ENCODE measurements at regions not wholly inside any gene's neighbourhood (a gene's known extent, or its start where the extent isn't known, plus 50 kb on each side); places are given as distances from the start of the nearest gene placed in this dataset.

GRCh38 chr4:162401021-162401420 lies 237.2 kb upstream of the FSTL5 start:
- TF ChIP-seq SPI1 (IDR thresholded peaks at IDR 0.05; ENCODE audit: borderline replicate concordance, low read depth) (no peak), CTCF (IDR thresholded peaks at IDR 0.05; ENCODE audit: insufficient read depth, low read length) (no peak), GABPA (IDR thresholded peaks at IDR 0.05; ENCODE audit: low read depth) (no peak), REST (IDR thresholded peaks at IDR 0.05; ENCODE audit: insufficient replicate concordance, low read depth) (no peak), POLR2AphosphoS5 (IDR thresholded peaks at IDR 0.05; ENCODE audit: low read depth) (no peak)
- DNase-seq (ENCODE audit: low read depth in 1 of 2, low spot score in 1 of 2), result no peak
- no peaks in the 10 kb centered on the region for H3K27me3 ChIP-seq (ENCODE audit: insufficient read depth, poor library complexity, severe bottlenecking)
- H3K4me3 ChIP-seq (replicated peaks; ENCODE audit: insufficient read depth, low read length), result no peak overlapping the region
- H3K27ac ChIP-seq (replicated peaks), result no peak overlapping the region

- no peak for TF ChIP-seq GABPA (IDR thresholded peaks at IDR 0.05; ENCODE audit: low read depth)
- TF ChIP-seq CTCF (IDR thresholded peaks at IDR 0.05; ENCODE audit: insufficient read depth, low read length), result no peak
- no peak for TF ChIP-seq POLR2AphosphoS5 (IDR thresholded peaks at IDR 0.05; ENCODE audit: low read depth)
- TF ChIP-seq SPI1 (IDR thresholded peaks at IDR 0.05; ENCODE audit: borderline replicate concordance, low read depth), result no peak
- no peak for TF ChIP-seq REST (IDR thresholded peaks at IDR 0.05; ENCODE audit: insufficient replicate concordance, low read depth)
- no peaks in the 10 kb centered on the region for H3K27me3 ChIP-seq (ENCODE audit: insufficient read depth, poor library complexity, severe bottlenecking)
Observed at GRCh38 chr4:162392946-162393345, 229.1 kb upstream of the FSTL5 start.

GRCh38 chr4:162366146-162366545 lies 202.3 kb upstream of the FSTL5 start:
- Histone ChIP-seq H3K27ac (replicated peaks) (no peak overlapping the region), H3K27me3 (ENCODE audit: insufficient read depth, poor library complexity, severe bottlenecking) (no peaks in the 10 kb centered on the region), H3K4me3 (replicated peaks; ENCODE audit: insufficient read depth, low read length) (no peak overlapping the region)
- no peak for DNase-seq (ENCODE audit: low read depth in 1 of 2, low spot score in 1 of 2)
- TF ChIP-seq POLR2AphosphoS5 (IDR thresholded peaks at IDR 0.05; ENCODE audit: low read depth), result no peak
- TF ChIP-seq SPI1 (IDR thresholded peaks at IDR 0.05; ENCODE audit: borderline replicate concordance, low read depth), result no peak
- no peak for TF ChIP-seq REST (IDR thresholded peaks at IDR 0.05; ENCODE audit: insufficient replicate concordance, low read depth)
- no peak for TF ChIP-seq GABPA (IDR thresholded peaks at IDR 0.05; ENCODE audit: low read depth)
- TF ChIP-seq CTCF (IDR thresholded peaks at IDR 0.05; ENCODE audit: insufficient read depth, low read length), result no peak

More at GRCh38 chr4:162392946-162393345, 229.1 kb upstream of the FSTL5 start:
- H3K27ac ChIP-seq (replicated peaks), result no peak overlapping the region
- DNase-seq (ENCODE audit: low read depth in 1 of 2, low spot score in 1 of 2), result no peak
- no peak overlapping the region for H3K4me3 ChIP-seq (replicated peaks; ENCODE audit: insufficient read depth, low read length)

Measured in HL-60 (cell line).